ENCODE measurements at regions not wholly inside any gene's neighbourhood (a gene's known extent, or its start where the extent isn't known, plus 50 kb on each side); places are given as distances from the start of the nearest gene placed in this dataset.
"Not testable (repeated sequence)": the region's sequence is repeated elsewhere in the genome, so short reads cannot be mapped to it uniquely, and the experiment has no call there.

- no peak for DNase-seq
Measured at GRCh38 chr6:66508433-66508832, 801.4 kb upstream of the EYS start.

DNA sequence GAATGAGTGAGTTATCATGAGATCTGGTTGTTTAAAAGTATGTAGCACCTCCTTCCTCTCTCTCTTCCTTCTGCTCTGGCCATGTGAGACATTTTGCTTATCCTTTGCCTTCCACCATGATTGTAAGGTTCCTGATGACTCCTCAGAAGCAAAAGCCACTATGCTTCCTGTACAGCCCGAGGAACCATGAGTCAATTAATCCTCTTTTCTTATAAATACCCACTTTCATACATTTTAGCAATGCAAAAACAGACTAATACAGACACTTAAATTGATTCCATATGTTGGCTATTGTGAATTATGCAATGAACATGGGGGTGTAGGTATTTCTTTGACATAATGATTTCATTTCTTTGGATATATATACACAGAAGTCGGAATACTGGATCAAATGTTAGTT lies 792.8 kb upstream of the EYS start:
- DNase-seq, result no peak

DNA sequence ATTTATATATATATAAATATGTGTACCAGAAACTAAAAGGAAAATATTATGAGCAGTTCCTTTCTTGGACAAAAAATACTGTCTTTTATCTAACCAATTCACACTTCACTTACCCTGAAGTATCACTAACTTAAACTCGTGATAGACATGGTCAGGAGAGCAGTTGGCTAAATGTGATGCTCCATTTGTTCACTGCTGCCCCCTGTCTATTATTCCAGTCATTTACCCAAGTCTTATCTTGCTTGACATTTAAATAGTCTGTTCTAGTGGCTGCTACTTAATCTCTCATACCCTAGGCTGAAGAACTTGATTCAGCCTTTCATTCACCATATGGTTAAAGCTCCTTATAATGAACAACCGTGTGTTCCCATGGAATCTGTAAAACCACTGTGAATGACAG lies 789.6 kb upstream of the EYS start:
- no peak for DNase-seq

GRCh38 chr6:66494643-66495042 lies 787.6 kb upstream of the EYS start:
- DNase-seq, result not testable (repeated sequence)

DNA sequence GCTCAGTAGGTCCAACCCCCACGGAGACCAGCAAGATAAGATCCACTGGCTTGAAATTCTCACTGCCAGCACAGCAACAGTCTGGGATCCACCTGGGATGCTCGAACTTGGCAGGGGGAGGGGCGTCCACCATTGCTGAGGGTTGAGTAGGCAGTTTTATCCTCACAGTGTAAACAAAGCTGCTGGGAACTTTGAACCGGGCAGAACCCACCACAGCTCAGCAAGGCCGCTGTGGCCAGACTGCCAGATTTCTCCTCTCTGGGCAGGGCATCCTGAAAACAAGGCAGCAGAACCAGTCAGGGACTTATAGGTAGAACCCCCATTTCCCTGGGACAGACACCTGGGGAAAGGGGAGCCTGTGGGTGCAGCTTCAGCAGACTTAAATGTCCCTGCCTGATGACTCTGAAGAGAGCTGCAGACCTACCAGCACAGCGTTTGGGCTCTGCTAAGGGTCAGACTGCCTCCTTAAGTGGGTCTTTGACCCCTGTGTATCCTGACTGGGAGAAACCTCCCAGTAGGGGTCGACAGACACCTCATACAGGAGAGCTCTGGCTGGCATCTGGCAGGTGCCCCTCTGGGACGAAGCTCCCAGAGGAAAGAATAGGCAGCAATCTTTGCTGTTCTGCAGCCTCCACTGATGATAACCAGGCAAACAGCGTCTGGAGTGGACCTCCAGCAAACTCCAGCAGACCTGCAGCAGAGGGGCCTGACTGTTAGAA lies 782.4 kb upstream of the EYS start:
- no peak for DNase-seq

- DNase-seq, result no peak
Measured at GRCh38 chr6:66481216-66481615, 774.2 kb upstream of the EYS start.

DNA sequence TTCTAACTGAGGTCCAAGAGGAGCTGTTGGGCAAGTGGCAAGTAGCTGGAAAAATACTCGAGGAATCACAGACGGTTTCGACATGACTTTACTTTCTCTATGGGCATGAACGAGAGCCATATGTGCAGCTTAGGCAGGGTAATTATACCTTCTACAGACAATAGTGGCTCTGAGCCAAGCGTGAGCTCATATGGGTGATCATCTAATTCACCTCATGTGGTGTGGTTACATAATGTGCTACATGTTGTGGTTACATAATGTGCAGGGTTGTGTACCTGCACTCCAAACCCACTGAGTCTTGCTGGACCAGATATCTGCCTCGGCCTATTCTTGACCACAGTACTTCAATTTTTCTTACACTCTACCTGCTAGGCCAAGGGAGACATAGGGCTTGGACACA lies 771.7 kb upstream of the EYS start:
- no peak for DNase-seq

- no peak for DNase-seq
Measured at GRCh38 chr6:66435321-66435720, 728.3 kb upstream of the EYS start.

- DNase-seq, result no peak
Measured at GRCh38 chr6:66429210-66429609, 722.2 kb upstream of the EYS start.

- no peak for DNase-seq
Measured at GRCh38 chr6:66423047-66423446, 716.0 kb upstream of the EYS start.

DNA sequence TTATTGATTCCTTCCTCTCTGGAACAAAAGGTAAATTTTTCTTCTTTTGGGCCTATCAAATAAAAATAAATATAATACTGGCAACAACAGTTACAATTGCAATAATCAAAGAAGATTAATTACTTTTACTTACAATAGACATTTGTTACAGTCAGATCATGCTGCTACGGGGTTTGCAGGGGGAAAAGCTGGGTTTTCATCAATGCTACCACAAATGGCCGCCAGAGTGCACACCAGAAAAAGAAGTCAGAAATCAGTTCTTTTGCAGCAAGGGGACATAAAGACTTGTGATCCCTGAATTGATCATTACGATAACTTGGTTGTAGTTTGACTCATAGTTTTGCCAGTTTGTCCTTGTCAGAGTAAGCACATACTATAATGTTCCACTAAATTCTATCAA lies 714.5 kb upstream of the EYS start:
- no peak for DNase-seq

GRCh38 chr6:66418906-66419305 lies 711.9 kb upstream of the EYS start:
- no peak for DNase-seq

DNA sequence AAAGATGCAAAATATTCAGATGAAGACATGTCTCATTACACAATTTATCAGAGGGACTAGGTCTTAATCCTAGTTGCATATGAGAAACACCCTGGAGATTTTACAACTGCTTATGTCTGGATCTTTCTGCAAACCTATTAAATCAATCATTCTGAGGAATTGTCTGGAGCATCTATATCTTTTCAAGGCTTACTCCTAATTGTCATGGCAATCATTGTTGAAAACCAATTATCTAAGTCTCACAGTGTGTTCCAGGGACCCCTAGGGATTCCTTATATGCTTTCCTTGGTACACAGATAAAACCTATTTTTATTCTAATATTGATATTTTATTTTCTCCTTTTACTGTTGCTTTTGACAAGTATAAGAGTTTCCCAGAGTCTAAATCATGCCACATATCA lies 696.9 kb upstream of the EYS start:
- DNase-seq, result no peak

GRCh38 chr6:66402873-66403272 lies 695.8 kb upstream of the EYS start:
- no peak for DNase-seq

DNA sequence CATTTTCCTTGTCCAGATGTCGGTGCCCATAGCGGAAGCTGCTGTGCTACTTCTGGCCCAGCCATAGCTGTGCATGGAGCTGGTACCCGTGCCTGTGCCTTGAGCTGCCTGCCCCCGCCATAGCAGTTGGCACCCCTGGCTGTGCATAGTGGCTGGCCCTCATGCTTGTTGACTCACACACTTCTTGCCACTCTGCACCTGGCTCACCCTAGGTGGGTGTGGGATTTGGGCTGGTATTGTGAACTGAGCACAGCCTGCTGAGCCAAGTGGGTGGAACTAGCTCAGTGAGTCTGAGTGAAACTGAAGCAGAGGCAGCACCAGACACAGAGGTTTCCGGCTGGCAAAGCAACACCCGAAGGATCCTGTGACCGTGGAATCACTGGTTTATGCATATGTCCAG lies 689.5 kb upstream of the EYS start:
- no peak for DNase-seq

GRCh38 chr6:66396145-66396544 lies 689.1 kb upstream of the EYS start:
- DNase-seq, result no peak

- DNase-seq, result no peak
Measured at GRCh38 chr6:66390393-66390792, 683.4 kb upstream of the EYS start.

GRCh38 chr6:66376001-66376400 lies 669.0 kb upstream of the EYS start:
- no peak for DNase-seq

- DNase-seq, result no peak
Measured at GRCh38 chr6:66369407-66369806, 662.4 kb upstream of the EYS start.

DNA sequence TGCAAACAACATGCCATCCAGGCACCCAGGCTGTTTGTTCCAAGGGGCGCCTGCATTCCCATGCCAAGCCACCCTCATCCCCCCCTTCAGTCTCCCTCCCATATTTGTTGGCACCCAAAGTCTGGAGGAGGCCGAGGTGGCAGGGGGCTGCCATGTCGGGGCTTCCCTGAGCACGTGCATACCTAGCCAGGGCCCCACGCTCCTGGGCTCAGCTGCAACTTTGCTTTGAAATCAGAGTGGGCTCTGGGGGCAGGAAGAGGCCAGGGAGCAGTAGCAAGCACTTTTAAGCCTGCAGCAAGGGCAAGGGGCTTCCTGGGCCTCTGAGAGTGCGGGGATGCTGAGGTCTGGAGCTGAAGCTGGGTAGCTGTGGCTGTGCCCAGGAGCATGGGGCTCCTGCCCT lies 655.9 kb upstream of the EYS start:
- no peak for DNase-seq

GRCh38 chr6:66361886-66362285 lies 654.9 kb upstream of the EYS start:
- DNase-seq, result no peak

DNA sequence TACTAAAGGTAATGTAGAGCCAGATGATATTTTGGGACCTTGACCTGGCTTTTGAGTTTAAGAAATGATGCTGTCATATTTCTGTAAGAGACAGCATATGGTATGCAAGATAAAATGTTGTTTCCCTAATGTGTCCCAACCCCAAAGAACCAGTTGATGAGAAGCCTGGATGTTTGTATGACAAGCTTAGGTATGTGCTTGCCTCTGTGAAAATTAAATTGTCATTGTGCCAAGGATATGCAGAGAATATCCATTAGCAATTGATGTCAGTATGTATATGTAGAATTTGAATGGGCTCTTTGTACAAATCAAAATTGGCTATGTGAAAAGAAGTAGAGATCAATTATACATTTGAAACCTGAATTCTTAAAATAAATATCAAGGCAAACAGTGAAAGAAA lies 650.8 kb upstream of the EYS start:
- DNase-seq, result no peak

- no peak for DNase-seq
Measured at GRCh38 chr6:66355471-66355870, 648.4 kb upstream of the EYS start.

DNA sequence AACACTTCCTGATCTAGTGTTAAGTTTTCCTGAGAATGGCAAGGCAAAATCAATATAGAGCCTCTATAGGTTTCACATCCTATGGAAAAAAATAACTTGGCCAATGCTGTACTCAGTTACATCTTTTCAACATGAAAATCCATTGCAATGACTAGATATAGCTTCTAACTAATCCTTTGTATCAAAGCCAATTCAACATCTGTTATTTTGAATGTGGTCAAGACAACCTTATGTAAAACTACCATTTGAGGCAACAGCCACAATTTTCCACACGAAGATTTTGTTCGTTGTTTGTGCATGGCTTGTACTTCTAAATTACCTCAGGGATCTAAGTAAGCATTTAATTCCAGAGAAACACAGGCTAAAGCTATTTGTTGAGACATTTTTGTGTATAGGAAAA lies 637.8 kb upstream of the EYS start:
- DNase-seq, result peak; percentile 25

GRCh38 chr6:66340736-66341135 lies 633.7 kb upstream of the EYS start:
- no peak for DNase-seq

GRCh38 chr6:66336176-66336575 lies 629.1 kb upstream of the EYS start:
- no peak for DNase-seq
